ENCODE measurements at regions not wholly inside any gene's neighbourhood (a gene's known extent, or its start where the extent isn't known, plus 50 kb on each side); places are given as distances from the start of the nearest gene placed in this dataset.
"Not testable (repeated sequence)": the region's sequence is repeated elsewhere in the genome, so short reads cannot be mapped to it uniquely, and the experiment has no call there.

DNA sequence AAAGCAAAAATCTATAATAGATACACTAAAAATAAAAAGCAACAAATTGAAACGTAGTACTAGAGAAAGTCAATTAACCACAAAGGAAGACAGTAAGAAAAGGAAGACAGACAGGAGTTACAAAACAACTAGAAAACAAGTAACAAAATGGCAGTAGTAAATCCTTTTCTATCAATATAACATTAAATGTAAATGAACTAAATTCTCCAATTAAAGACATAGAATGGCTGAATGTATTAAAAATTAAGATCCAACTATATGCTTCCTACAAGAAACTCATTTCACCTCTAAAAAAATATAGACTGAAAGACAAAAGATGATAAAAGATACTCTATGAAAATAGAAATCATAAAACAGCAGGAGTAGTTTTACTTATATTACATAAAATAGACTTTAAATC is 79.1 kb downstream of the CTH start:
- no peak for DNase-seq

DNA sequence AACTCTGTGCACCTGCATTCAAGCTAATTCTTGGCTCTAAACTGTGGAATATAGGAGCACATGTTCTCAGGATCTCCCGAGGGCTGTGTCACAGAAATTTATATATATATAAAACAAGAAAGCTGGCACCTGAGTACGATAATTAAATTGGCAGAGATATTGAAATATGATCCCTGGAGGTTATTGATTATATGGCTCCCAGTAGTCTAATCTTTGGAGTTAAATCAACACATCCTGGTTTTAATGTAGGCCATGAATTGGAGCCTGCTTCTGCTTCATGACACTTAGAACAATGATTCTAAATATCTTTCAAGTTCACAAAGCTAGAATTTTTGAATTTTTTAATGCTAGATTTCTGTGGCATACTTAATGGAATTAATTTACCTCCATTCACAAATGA is 84.3 kb downstream of the CTH start:
- DNase-seq = no peak

DNA sequence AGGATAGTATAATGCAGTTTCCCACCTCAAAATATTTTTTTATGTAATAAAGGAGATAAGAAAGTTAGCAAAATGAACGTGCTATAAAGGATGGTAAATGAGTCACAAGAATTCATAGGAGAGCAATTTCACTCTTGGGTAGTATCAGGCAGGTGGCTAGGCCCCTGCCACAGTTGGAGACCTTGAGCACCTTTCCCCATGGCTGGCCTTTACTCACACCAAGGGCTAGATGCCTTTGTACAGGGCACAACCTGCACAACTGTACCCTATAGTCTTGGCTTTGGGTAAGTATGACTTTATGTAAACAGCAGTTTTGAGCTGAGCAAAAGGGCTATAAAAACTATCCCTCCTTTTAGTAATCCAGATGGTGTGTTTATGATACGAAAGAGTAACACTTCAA is 85.1 kb downstream of the CTH start:
- no peak for DNase-seq

DNA sequence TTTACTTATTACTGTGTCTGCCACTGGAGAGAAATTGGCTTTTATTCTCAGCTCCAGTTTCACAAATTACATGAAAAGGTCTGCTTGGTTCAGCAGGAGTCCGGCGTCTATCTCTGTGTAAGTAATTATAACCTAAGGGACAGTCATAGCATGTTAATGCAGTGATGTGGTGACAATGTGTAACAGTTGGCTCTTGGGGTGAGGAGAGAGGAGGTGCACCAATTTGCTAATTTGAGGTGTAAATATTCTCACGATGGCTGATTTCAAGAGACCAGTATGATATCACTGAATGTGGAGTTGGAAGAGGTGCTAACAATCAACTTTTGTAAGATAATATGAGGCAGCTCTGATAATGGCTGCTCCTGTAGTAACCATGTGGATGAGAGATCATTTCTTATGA is 86.1 kb downstream of the CTH start:
- no peak for DNase-seq

DNA sequence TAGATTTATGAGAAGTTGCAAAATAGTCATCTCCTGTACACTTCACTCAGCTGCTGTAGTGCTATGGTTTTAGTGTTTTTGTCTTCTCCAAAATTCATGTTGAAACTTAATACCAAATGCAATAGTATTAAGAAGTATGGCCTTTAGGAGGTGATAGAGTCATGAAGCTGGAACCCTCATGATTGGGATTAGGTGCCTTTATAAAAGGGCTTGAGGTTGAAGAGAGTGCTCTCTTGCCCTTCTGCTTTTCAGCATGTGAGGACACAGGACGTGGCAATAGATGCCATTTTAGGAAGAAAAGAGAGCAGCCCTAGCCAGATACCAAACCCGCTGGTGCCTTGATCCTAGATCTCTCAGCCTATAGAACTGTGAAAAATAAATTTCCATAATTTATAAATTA is 87.6 kb downstream of the CTH start:
- no peak for DNase-seq

DNA sequence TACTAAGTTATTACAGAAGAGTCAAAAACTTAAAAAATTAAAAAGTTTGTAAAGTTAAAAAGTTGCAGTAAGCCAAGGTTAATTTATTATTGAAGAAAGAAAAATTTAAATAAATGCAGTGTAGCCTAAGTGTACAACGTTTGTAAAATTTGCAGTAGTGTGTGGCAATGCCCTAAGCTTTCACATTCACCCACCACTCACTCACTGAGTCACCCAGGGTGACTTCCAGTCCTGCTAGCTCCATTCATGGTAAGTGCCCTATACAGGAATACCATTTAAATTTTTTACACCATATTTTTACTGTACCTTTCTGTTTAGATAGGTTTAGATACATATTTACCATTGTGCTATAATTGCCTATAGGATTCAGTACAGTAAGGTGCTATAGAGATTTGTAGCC is 88.6 kb downstream of the CTH start:
- DNase-seq = no peak

DNA sequence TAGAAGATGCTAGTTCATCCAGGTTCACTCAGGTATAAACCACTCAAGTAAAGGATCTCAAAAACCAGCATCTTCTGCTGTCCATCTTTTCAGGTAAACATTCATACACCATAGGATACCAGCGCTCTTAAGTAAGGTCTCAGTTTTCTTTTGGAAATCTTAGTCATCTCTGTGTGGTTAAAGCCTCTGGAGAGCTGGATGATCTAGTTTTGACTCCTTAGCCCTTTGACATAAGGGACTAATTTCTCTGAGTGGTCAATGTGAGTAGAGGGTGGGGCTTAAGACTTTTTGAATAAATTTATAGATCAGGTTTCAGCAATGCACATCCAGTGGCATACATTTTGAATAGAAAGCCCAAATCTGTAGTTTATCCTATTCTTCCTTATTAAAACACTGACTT is 92.3 kb downstream of the CTH start:
- no peak for DNase-seq

DNA sequence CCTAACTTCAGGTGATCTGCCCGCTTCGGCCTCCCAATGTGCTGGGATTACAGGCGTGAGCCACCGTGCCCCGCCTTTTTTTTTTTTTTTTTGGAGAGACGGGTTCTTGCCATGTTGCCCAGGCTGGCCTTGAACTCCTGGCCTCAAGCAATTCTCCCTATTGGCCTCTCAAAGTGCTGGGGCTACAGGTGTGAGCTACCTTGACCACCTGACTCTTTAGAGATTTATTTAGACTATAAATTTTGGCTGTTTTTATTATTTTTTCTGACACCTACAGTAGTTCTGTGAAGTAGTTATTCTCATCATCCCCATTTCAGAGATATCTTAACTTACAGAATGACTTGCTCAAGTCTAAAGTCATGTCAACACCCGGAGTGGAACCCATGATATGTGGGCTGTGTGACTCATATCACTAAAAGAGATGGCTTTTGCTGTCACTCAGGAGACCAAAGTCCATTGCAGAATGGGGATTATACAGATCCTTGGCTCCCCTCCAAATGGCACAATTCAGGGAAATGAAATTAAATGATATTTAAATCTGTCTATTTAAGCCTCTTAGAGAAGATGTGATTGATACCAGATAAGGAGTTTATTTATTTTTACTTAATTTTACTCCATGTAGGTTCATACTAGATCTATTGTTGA is 93.2 kb downstream of the CTH start:
- no peak for DNase-seq

DNA sequence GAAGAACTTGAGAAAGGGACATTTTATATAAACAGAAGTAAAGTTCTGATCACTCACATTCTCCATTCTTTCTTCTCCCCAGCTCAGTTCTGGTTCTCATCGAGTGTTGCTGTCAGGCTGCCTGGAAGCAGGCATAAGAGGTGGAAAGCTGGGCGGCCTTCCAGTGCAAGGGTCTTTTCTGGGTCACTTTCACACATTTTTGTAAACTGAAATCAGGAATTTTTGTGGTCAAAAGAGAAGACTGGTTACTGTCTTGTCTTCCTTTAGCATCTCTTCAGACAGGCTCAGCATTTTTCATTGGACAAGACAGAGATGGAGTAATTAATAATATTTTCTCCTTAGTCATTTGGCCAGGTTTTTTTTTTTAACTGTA is 93.7 kb downstream of the CTH start:
- no peak for DNase-seq

DNA sequence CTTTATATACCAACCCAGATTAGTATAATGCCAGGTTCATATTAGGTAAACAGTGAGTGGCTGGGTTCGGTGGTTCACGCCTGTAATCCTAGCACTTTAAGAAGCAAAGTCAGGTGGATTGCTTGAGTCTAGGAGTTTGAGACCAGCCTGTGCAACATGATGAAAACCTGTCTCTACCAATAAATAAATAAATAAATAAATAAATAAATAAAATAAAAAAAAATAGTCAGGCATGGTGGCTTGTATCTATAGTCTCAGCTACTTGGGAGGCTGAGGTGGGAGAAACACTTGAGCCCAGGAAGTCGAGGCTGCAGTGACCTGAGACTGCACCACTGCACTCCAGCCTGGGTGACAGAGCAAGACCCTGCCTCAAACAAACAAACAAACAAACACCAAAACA is 96.9 kb downstream of the CTH start:
- DNase-seq = not testable (repeated sequence)

DNA sequence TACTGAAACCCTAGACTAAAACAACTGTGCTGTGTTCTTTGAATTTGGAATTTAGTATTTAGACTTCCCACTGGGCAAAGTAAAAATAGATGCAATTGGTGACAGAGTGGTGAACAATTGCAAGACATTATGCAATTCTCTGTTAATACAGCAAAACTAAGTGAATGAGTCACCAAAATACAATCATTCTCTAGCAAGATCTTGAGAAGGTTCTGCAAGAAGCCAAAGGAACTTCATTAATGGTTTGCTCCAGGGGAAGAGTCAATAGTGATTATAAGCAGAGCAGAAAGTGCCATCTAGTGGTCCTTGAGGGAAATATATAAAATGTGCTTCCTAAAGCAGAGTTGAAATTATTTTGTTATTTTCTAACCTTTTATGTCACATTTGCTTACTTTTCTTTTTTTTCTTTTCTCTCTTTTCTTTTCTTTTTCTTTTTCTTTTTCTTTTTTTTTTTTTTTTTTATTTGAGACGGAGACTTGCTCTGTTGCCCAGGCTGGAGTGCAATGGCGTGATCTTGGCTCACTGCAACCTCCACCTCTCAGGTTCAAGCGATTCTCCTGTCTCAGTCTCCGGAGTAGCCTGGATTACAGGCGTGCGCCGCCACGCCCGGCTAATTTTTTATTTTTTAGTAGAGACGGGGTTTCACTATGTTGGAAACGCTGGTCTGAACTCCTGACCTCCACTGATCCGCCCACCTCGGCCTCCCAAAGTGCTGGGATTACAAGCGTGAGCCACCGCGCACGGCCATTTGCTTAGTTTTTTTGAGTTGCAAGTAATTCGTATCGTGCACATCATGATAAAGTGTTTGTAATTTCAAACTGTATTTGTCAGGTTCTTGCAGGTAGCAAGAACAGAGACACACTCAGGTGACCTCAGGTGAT is 99.2 kb downstream of the CTH start:
- DNase-seq = peak; percentile 61

DNA sequence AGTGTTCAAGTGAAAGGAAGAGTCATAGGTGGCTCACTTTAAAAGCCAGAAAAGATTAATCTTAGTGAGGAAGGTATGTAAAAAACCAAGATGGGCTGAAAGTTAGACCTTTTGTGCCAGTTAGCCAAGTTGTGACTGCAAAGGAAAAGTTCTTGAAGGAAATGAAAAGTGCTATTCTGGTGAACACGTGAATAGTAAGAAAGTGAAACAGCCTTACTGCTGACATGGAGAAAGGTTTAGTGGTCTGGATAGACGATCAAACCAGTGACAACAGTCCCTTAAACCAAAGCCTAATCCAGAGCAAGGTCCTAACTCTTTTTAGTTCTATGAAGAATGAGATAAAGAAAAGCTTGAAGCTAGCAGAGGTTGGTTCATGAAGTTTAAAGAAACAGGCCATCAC is 106.4 kb downstream of the CTH start:
- no peak for DNase-seq

DNA sequence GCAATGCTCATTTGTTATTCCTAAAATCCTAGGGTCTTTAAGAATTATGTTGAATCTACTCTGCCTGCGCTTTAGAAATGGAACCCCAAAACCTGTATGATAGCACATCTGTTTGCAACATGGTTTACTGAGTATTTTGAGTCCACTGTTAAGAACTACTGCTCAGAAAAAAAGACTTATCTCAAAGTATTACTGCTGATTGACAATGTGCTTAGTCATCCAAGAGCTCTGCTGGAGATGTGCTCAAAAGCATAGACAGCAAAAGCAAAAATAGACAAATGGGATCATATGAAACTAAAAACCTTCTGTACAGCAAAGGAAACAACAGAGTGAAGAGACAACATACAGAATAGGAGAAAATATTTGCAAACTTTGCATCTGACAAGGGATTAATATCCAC is 107.0 kb downstream of the CTH start:
- no peak for DNase-seq

DNA sequence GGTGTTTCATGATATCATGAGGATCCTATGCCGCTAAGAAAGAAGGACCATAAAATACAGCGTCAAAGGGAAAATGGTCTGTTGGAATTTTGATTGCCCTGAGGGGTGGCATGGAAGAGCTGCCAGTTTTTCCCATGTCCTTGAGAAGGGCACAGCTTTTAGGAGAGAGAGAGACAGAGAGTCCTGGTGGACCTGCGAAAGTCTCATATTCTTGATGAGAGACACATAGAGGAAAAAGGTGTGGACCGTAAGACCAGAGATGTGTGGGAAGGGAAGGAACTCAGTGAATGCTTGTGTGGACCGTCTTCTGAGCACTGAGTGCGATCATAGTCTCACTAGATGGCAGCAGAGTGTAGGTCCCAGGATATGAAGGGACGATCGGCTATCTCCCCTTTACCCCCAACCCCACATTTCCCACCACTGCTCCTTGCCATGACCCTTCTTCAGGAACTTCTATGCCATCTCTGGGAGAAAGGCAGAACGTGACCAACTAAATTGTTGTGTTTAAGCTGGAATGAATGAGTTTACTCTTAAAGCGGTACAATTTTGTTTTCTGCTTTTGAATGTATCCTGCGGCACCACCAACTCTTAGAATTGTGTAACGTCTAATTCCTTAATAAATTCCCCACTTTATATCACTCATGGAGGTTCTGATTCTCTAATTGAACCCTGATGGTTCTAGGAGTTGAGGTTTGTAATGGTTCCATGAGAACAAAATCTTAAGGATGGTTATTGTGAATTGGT is 117.7 kb downstream of the CTH start:
- peak; percentile 39 for DNase-seq

DNA sequence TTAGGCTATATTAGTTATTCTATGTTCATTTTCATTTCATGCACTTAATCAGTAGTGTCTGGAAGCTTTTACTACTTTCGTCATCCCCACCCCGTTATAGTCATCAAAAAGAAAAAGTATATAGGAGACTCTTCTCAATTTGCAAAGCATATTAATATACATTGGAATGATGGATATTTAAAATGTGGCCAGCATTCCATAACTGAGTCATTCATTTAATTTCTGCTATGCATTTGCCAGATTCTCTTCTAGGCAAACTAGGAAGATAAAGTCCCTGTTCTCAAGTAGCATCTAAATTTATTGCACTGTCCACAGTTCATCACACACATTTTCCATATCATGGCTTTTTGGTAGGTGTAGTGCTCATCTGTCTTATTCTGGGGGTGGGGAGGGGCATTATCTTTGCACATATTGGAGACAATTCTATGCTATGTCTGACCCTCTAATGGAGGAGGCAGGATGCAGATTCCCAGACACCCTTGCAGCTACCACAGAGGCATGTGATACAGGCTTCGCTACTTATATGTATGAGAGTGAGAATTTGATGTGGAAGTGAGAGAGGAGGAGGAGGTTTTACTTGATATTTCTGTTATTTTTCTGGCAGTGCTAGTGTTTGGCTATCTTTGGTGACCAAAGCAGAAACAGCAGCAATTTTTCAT is 125.8 kb downstream of the CTH start:
- DNase-seq = no peak

DNA sequence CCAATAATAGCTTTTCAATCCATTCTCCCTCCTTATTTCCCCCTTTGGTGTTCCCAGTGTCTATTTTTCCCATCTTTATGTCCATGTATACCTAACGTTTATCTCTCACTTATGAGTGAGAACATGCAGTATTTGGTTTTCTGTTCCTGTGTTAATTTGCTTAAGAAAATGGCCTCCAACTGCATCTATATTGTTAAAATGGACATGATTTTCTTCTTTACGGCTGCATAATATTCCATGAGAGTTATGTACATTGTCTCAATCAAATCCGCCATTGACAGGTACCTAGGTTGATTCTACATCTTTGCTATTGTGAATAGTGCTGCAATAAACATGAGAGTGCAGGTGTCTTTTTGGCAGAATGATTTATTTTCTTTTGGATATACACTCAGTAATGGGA is 126.7 kb downstream of the CTH start:
- no peak for DNase-seq

DNA sequence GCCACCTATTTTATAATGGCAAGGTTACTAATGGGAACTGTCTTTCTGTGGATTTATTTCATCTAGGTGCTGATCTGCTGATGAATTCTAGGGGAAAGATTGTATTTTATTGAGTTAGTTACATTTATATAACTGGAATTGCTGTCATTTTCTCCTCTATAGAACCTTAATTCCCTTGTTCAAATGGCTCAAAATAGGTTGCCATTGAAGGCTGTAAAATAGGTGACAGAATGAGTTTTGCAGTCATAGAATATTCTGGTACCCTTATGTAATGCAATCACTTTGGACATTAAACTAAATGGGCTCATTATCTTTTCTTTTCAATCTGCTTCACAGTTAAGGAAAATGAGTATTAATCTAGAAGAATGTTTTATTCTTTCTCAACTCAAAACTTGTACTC is 131.0 kb downstream of the CTH start:
- DNase-seq = no peak

DNA sequence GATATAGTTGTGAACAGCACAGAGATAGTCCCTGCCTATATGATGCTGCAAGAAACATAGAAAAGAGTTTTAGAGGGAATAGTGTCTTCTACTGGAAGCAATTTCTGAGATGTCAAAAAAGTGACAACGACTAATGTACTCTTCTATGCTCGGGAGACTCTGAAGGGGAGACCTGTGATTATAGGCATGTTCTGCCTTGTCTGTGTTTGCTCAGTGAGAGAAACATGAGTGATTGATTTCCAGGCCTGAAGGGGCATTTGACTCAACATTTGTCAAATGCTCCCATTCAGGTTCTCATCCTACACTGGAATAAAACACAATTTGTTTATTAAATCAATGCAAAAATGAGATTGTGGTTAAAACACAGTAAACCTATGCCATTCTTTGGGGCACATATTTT is 131.8 kb downstream of the CTH start:
- peak; percentile 37 for DNase-seq

DNA sequence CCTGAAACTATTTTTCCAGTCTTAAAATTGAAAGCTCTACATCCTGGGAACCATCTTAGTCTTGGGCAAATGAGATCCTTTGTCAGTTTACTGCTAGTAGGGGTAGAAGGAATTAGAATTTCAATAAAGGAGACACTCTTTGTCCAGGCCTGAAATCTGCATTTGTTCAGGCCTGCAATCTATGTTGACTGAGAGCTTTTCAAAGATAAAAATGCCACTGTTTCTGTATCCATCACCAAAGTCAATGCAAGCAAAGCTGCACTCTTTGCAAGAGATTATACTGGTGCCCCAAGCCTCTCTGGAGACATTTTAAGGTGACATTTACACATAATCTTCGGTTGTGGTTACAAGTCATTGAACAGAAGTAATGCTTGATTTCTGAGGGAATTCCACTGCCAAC is 135.7 kb downstream of the CTH start:
- no peak for DNase-seq

DNA sequence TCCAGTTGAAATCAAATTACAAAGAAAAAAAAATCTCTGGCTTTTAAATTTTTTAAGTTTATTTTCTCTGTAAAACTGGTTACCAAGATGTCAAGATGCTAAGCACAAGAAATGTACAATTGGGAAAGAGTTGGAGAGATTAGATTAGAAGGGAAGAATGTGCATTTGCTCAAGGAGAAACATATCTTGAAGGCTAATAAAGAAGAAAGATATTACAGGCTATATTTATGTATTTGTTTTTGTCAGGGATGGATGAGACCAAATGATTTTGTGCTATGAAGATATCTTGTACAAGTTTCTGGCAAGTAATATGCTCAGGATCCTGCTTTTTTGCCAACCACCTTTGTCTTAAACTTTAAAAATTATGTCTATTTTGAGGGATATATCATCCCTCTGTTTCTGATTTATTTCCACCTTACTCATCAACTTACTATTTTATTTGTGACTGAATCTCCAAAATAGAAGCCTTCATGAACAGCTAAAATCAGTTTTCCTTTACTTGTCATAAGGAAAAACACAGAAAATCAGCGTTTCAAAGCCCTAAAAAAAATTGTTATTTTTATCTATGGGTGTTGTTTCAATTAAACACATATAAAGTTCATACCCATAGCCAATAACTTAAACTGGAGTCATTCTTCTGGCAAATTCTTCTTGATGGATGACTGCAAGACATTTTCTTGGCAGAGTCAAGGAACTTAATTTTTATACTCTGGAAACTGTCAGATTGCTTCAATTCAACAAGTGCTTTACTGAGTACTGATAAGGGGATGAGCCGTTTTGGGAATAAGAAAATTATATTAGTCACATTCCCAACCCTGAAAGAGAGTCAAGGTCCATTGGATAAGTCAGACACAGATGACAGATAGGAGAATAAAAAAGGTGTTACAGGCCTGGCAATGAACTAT is 141.8 kb downstream of the CTH start:
- no peak for DNase-seq

DNA sequence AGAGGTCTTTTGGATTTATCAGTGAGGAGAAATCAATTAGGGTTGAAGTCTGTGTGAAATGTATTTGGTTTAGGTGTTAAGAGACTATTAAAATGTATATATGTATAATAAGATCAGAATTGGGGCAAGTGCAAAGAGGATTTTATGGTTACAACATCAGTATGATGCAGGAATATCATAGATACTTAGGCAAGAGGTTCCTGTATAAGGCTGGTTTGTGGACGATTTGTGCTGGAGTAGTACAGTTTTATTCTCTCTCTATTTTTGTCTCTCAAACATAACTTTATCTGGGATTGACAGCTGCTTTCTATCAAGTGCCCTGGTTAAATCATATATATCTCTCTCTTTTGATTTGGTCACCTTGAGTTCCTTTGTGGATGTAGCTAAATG is 142.5 kb downstream of the CTH start:
- DNase-seq = no peak

DNA sequence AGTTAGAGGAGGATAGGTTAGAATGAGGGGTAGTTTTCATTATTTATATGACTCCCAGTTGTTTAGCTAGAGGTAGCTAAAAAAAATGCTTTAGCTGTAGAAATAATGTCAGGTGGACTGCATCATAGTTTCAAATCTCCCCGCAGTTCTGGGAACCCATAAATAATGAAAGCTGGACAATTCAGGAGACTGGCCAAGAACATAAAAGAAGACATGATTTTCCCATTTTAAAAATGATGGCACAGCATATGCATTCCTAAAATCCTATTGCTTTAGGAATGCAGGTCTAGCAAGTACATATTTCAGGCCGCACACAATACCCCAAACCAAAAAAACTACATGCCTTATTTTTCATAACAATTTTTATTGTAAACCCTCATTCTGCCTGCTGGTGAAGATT is 143.3 kb downstream of the CTH start:
- no peak for DNase-seq

DNA sequence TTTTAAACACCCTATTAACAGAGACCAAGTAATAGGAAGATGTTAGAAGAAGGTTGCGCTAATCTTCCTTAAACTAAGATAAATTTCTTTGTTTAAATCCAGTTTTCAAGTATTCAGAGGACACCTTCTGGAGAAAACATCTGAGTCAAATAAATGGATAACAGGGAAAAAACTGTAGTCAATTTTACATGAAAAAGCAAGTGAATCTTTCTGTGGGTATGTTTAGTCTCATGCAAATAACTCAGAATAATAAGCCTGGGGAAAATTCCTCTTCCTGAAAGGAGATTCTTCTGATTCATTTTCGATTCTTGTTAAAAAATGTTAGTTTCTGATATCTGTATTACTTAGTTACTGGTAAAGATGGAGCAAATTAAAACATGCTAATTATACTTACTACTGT is 145.5 kb downstream of the CTH start:
- DNase-seq = no peak
